ENCODE measurements at regions not wholly inside any gene's neighbourhood (a gene's known extent, or its start where the extent isn't known, plus 50 kb on each side); places are given as distances from the start of the nearest gene placed in this dataset.

- Mint-ChIP-seq H3K4me1 (ENCODE audit: low read depth) (no peaks in the 10 kb centered on the region), H3K27ac (no peak overlapping the region), H3K4me3 (ENCODE audit: low read depth) (no peak overlapping the region), H3K9me3 (ENCODE audit: low read depth) (no peaks in the 10 kb centered on the region), H3K27me3 (no peaks in the 10 kb centered on the region), H3K36me3 (ENCODE audit: insufficient read depth) (no peaks in the 10 kb centered on the region)
- no peak for DNase-seq (ENCODE audit: low spot score, unreplicated experiment)
- no peak for TF ChIP-seq CTCF (IDR thresholded peaks at IDR 0.05; ENCODE audit: unreplicated experiment)
Observed at GRCh38 chr10:43981696-43982095, 333.0 kb upstream of the ZNF32 start.

- H3K27ac Mint-ChIP-seq = no peak overlapping the region
- H3K4me1 Mint-ChIP-seq (ENCODE audit: low read depth) = no peaks in the 10 kb centered on the region
- no peaks in the 10 kb centered on the region for H3K27me3 Mint-ChIP-seq
Observed at GRCh38 chr10:43981232-43981631, 332.6 kb upstream of the ZNF32 start.

GRCh38 chr10:43980715-43981114 is 332.0 kb upstream of the ZNF32 start:
- no peaks in the 10 kb centered on the region for H3K4me1 Mint-ChIP-seq (ENCODE audit: low read depth)
- no peak for DNase-seq (ENCODE audit: low spot score, unreplicated experiment)
- H3K36me3 Mint-ChIP-seq (ENCODE audit: insufficient read depth) = no peaks in the 10 kb centered on the region
- H3K27ac Mint-ChIP-seq = no peak overlapping the region
- no peak for TF ChIP-seq CTCF (IDR thresholded peaks at IDR 0.05; ENCODE audit: unreplicated experiment)
- no peaks in the 10 kb centered on the region for H3K27me3 Mint-ChIP-seq
- H3K4me3 Mint-ChIP-seq (ENCODE audit: low read depth) = no peak overlapping the region
- no peaks in the 10 kb centered on the region for H3K9me3 Mint-ChIP-seq (ENCODE audit: low read depth)

More at GRCh38 chr10:43981232-43981631, 332.6 kb upstream of the ZNF32 start:
- no peak overlapping the region for H3K4me3 Mint-ChIP-seq (ENCODE audit: low read depth)
- no peaks in the 10 kb centered on the region for H3K36me3 Mint-ChIP-seq (ENCODE audit: insufficient read depth)
- DNase-seq (ENCODE audit: low spot score, unreplicated experiment) = no peak
- no peaks in the 10 kb centered on the region for H3K9me3 Mint-ChIP-seq (ENCODE audit: low read depth)
- TF ChIP-seq CTCF (IDR thresholded peaks at IDR 0.05; ENCODE audit: unreplicated experiment) = no peak

GRCh38 chr10:43980313-43980712 is 331.6 kb upstream of the ZNF32 start:
- no peaks in the 10 kb centered on the region for H3K36me3 Mint-ChIP-seq (ENCODE audit: insufficient read depth)
- TF ChIP-seq CTCF (IDR thresholded peaks at IDR 0.05; ENCODE audit: unreplicated experiment) = no peak
- no peaks in the 10 kb centered on the region for H3K9me3 Mint-ChIP-seq (ENCODE audit: low read depth)
- no peak for DNase-seq (ENCODE audit: low spot score, unreplicated experiment)
- H3K27me3 Mint-ChIP-seq = no peaks in the 10 kb centered on the region
- H3K4me1 Mint-ChIP-seq (ENCODE audit: low read depth) = no peaks in the 10 kb centered on the region
- H3K27ac Mint-ChIP-seq = no peak overlapping the region
- no peak overlapping the region for H3K4me3 Mint-ChIP-seq (ENCODE audit: low read depth)

- H3K36me3 Mint-ChIP-seq (ENCODE audit: insufficient read depth) = no peaks in the 10 kb centered on the region
- no peaks in the 10 kb centered on the region for H3K4me1 Mint-ChIP-seq (ENCODE audit: low read depth)
- TF ChIP-seq CTCF (IDR thresholded peaks at IDR 0.05; ENCODE audit: unreplicated experiment) = no peak
- no peak overlapping the region for H3K4me3 Mint-ChIP-seq (ENCODE audit: low read depth)
- H3K9me3 Mint-ChIP-seq (ENCODE audit: low read depth) = no peaks in the 10 kb centered on the region
- no peak overlapping the region for H3K27ac Mint-ChIP-seq
- H3K27me3 Mint-ChIP-seq = no peaks in the 10 kb centered on the region
- DNase-seq (ENCODE audit: low spot score, unreplicated experiment) = no peak
Observed at GRCh38 chr10:43979551-43979950, 330.9 kb upstream of the ZNF32 start.
